Left lung (tissue), 4 donors: ENCODE measurements at regions not wholly inside any gene's neighbourhood (a gene's known extent, or its start where the extent isn't known, plus 50 kb on each side); places are given as distances from the start of the nearest gene placed in this dataset.
"Not testable (repeated sequence)": the region's sequence is repeated elsewhere in the genome, so short reads cannot be mapped to it uniquely, and the experiment has no call there.

Source experiments
- ATAC-seq: fragments of 200-7000 bp; cut with Tn5 transposase; one replicate; pipeline ENCODE4 v1.9.1; 2020; ENCODE audit warnings: moderate library complexity
- DNase-seq, 4 donors: peaks; one replicate each; pipeline ENCODE4 v3.0.0-alpha.2; 2013 to 2020
- H3K27ac ChIP-seq, 2 donors: fragments of 200-600 bp; sonication (generic) in 1 of 2; one replicate each; pipeline versions ENCODE4 v1.5.0 to v1.8.0; 2020 to 2021
- H3K27me3 ChIP-seq, 2 donors: fragments of 200-600 bp; sonication (generic) in 1 of 2; one replicate each; pipeline versions ENCODE4 v1.5.0 to v1.8.0; 2020 to 2021
- H3K36me3 ChIP-seq, 2 donors: fragments of 200-600 bp; sonication (generic) in 1 of 2; one replicate each; pipeline versions ENCODE4 v1.5.0 to v1.8.0; 2020 to 2021
- H3K4me1 ChIP-seq, 2 donors: fragments of 200-600 bp; one replicate each; pipeline ENCODE4 v1.8.0; 2021
- H3K4me3 ChIP-seq, 2 donors: fragments of 200-600 bp; sonication (generic) in 1 of 2; one replicate each; pipeline versions ENCODE4 v1.5.0 to v1.8.0; 2020 to 2021; ENCODE audit warnings: mild to moderate bottlenecking in 1 of 2
- H3K9me3 ChIP-seq, 2 donors: fragments of 200-600 bp; sonication (generic) in 1 of 2; one replicate each; pipeline versions ENCODE4 v1.5.0 to v1.8.0; 2020 to 2021
- intact Hi-C, 2 donors: fragments of 100-400 bp; cut with DNase I; formaldehyde crosslinking; loops; one replicate each; pipeline versions ENCODE4 v1.11.2 to v1.14.2; 2022
- TF ChIP-seq, protein P1 (sequence below), 2 donors: fragments of 200-600 bp; sonication (generic) in 1 of 2; IDR thresholded peaks; one replicate each; pipeline versions ENCODE4 v1.5.0 to v1.8.0; 2021; ENCODE audit warnings: antibody characterized with exemption in 2 of 2
- donor health status: DM: no; HTN: yes; CAD: no.
- donor health status: DM: no; HTN: no; CAD: no.

DNA sequence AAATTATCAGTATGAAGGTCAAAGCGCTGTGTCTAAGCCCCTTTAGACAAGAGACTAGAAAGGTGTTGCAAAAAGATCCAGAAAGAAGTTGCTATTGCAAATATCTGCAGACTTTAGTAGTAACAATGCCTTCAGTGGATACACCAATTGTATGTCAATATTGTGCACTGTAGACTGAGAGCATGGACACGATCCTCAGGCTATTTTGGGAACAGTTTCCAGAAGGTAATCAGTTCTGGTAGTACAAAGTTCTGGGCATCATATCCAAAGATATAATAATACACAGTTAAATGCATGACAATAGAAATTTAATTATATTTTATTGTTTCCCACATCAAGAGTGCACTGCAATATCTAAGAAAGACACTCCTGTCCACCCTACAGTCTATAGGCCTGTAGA lies 84.1 kb upstream of the LUZP2 start:
- TF ChIP-seq, protein P1, sequence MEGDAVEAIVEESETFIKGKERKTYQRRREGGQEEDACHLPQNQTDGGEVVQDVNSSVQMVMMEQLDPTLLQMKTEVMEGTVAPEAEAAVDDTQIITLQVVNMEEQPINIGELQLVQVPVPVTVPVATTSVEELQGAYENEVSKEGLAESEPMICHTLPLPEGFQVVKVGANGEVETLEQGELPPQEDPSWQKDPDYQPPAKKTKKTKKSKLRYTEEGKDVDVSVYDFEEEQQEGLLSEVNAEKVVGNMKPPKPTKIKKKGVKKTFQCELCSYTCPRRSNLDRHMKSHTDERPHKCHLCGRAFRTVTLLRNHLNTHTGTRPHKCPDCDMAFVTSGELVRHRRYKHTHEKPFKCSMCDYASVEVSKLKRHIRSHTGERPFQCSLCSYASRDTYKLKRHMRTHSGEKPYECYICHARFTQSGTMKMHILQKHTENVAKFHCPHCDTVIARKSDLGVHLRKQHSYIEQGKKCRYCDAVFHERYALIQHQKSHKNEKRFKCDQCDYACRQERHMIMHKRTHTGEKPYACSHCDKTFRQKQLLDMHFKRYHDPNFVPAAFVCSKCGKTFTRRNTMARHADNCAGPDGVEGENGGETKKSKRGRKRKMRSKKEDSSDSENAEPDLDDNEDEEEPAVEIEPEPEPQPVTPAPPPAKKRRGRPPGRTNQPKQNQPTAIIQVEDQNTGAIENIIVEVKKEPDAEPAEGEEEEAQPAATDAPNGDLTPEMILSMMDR (IDR thresholded peaks at IDR 0.05): no peak
- no peak for ATAC-seq
- no peak overlapping the region for H3K4me3 ChIP-seq
- no peaks in the 10 kb centered on the region for H3K36me3 ChIP-seq
- no peak for DNase-seq
- no peaks in the 10 kb centered on the region for H3K4me1 ChIP-seq
- H3K9me3 ChIP-seq: peaks cover 0 to 6% of the 10 kb centered on the region in 2 donors
- no peaks in the 10 kb centered on the region for H3K27me3 ChIP-seq
- no peak overlapping the region for H3K27ac ChIP-seq
- intact Hi-C loops: no loop called here

DNA sequence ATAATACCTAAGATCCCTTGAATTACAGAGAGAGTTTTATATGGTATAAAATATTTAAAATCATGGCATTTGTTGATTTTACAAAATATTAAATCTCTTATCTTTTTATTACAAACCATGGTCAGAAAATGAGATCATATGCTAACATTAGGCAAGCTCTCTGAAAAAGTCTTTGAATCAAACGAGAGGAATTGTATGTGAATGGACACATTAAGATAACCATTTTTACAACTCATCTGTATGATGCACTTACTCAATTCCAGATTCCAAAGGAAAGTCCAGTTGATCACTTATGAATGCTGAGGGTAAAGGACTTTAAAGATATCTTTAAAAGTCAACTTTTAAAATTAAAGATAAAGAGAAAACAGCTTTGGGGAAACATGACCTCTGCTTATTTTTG lies 83.5 kb upstream of the LUZP2 start:
- TF ChIP-seq, protein P1 (IDR thresholded peaks at IDR 0.05): no peak
- no peaks in the 10 kb centered on the region for H3K27me3 ChIP-seq
- H3K4me1 ChIP-seq: no peaks in the 10 kb centered on the region
- no peaks in the 10 kb centered on the region for H3K36me3 ChIP-seq
- no peak for ATAC-seq
- peaks cover 0 to 6% of the 10 kb centered on the region in 2 donors for H3K9me3 ChIP-seq
- no peak overlapping the region for H3K27ac ChIP-seq
- no peak for DNase-seq
- intact Hi-C loops: no loop called here
- H3K4me3 ChIP-seq: no peak overlapping the region

DNA sequence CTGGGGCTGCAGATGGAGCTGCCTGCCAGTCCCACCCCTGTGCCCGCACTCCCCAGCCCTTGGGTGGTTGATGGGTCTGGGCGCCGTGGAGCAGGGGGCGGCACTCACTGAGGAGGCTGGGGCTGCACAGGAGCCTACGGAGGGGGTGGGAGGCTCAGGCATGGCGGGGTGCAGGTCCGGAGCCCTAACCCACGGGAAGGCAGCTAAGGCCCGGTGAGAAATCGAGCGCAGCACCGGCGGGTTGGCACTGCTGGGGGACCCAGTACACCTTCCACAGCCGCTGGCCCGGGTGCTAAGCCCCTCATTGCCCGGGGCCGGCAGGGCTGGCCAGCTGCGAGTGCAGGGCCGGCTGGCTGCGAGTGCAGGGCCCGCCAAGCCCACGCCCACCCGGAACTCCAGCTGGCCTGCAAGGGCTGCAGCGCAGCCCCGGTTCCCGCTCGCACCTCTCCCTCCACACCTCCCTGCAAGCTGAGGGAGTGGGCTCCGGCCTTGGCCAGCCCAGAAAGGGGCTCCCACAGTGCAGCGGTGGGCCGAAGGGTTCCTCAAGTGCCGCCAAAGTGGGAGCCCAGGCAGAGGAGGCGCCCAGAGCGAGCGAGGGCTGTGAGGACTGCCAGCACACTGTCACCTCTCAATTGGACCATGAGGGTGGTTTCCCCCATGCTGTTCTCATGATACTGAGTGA lies 80.8 kb upstream of the LUZP2 start:
- peak in 1 of 4 donors; percentile 73 for DNase-seq
- H3K27me3 ChIP-seq, ATAC-seq, intact Hi-C loops, H3K4me3 ChIP-seq, H3K9me3 ChIP-seq, H3K4me1 ChIP-seq, H3K27ac ChIP-seq, H3K36me3 ChIP-seq: not testable (repeated sequence)

DNA sequence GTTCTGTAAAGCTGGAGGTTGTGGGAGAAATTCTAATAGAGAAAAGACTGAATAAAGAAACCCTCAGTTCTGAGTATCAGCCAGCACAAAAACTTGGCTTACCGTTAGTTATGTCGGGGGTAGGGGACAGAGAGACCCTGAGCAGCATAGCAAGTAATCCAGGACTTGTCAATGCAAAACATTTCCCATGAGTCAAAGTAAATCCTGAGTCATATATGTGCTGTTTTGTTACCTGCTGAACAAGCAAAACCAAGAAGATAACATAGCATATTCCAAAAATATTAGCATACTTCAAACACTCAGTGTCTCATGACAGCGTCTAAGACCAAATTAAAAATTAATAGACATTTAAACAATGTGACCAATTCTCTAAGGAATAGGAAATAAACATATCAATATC lies 75.1 kb upstream of the LUZP2 start:
- H3K36me3 ChIP-seq: no peaks in the 10 kb centered on the region
- TF ChIP-seq, protein P1 (IDR thresholded peaks at IDR 0.05): no peak
- ATAC-seq (no peak), DNase-seq (no peak)
- intact Hi-C loops: no loop called here
- no peaks in the 10 kb centered on the region for H3K4me1 ChIP-seq
- peaks cover 0 to under 1% of the 10 kb centered on the region in 2 donors for H3K9me3 ChIP-seq
- no peak overlapping the region for H3K27ac ChIP-seq
- no peaks in the 10 kb centered on the region for H3K27me3 ChIP-seq
- no peak overlapping the region for H3K4me3 ChIP-seq

DNA sequence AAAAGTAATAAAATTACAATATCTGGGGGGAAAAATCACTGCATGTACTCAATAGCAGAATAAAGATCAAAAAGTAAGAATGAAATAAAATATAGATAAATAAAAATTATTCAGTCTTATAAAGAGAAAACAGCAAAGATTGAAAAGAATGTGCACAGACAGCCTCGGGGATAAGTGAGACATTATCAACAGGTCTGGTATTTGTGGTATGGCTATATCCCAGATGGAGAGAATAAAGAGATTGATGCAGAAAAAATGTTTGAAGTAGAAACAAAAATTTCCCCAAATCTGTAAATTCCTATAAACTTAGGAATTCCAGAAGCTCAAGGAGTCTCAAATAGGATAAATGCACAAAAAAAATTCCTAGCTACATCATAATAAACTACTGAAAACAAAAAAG lies 74.5 kb upstream of the LUZP2 start:
- Histone ChIP-seq H3K9me3 (no peaks in the 10 kb centered on the region), H3K27ac (no peak overlapping the region), H3K4me3 (no peak overlapping the region), H3K4me1 (no peaks in the 10 kb centered on the region), H3K27me3 (no peaks in the 10 kb centered on the region), H3K36me3 (no peaks in the 10 kb centered on the region)
- no peak for ATAC-seq
- TF ChIP-seq, protein P1 (IDR thresholded peaks at IDR 0.05): no peak
- DNase-seq: no peak
- intact Hi-C loops: no loop called here

DNA sequence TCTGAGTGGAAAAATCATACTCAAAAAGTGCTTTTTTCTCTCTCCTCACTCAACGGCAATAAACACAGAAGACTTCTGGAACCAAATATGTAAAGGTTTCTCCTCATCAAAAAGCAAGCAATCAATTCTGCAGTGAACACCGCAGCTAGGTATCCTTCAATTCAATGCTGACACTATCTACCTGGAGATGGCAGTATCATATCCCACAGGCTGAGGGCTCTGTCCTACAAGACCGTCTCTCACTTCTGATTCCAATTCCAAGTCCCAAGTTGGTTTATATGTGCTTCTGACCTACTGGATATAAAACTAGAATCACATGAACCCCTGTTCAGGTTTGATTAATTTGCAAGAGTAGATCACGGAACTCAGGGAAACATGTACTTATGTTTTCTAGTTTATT lies 59.7 kb upstream of the LUZP2 start:
- intact Hi-C loops: no loop called here
- peaks cover 0 to 3% of the 10 kb centered on the region in 2 donors for H3K9me3 ChIP-seq
- no peak overlapping the region for H3K27ac ChIP-seq
- H3K27me3 ChIP-seq: no peaks in the 10 kb centered on the region
- TF ChIP-seq, protein P1 (IDR thresholded peaks at IDR 0.05): no peak
- H3K4me3 ChIP-seq: no peak overlapping the region
- no peak for ATAC-seq
- H3K36me3 ChIP-seq: no peaks in the 10 kb centered on the region
- DNase-seq: no peak
- H3K4me1 ChIP-seq: no peaks in the 10 kb centered on the region
